Tibial nerve (tissue), 4 donors: ENCODE measurements at regions not wholly inside any gene's neighbourhood (a gene's known extent, or its start where the extent isn't known, plus 50 kb on each side); places are given as distances from the start of the nearest gene placed in this dataset.
"Not testable (repeated sequence)": the region's sequence is repeated elsewhere in the genome, so short reads cannot be mapped to it uniquely, and the experiment has no call there.

Experiments used
- DNase-seq, 2 donors: peaks; one replicate each; pipeline ENCODE4 v3.0.0-alpha.2; 2019; ENCODE audit warnings: low spot score in 2 of 2
- H3K27ac ChIP-seq, 4 donors: fragments of 200-600 bp; sonication (generic) in 3 of 4; one replicate each; pipeline ENCODE4 v1.5.1; 2017 to 2019; ENCODE audit warnings: mild to moderate bottlenecking in 1 of 4
- H3K27me3 ChIP-seq, 2 donors: fragments of 200-600 bp; sonication (generic) in 1 of 2; one replicate each; pipeline versions ENCODE4 v1.5.1 to v1.6.0; 2017 to 2019
- H3K36me3 ChIP-seq, 3 donors: fragments of 200-600 bp; sonication (generic); one replicate each; pipeline ENCODE4 v1.5.1; 2018 to 2019
- H3K4me1 ChIP-seq, 4 donors: fragments of 200-600 bp; sonication (generic) in 3 of 4; one replicate each; pipeline ENCODE4 v1.5.1; 2017 to 2019
- H3K4me3 ChIP-seq, 4 donors: fragments of 200-600 bp; sonication (generic) in 3 of 4; one replicate each; pipeline ENCODE4 v1.5.1; 2017 to 2019; ENCODE audit warnings: mild to moderate bottlenecking in 1 of 4, moderate library complexity in 1 of 4
- H3K9me3 ChIP-seq, 4 donors: fragments of 200-600 bp; sonication (generic) in 3 of 4; one replicate each; pipeline ENCODE4 v1.5.1; 2017 to 2019
- CTCF ChIP-seq, 5 experiments: fragments of 200-600 bp in 3 of 5; fragments of 450-650 bp in 2 of 5; sonication (generic) in 3 of 5; IDR thresholded peaks; one replicate each; pipeline ENCODE4 v1.5.1; 2016 to 2019; ENCODE audit warnings: antibody characterized with exemption in 5 of 5, mild to moderate bottlenecking in 3 of 5, moderate library complexity in 2 of 5
- EP300 ChIP-seq, 2 donors: sonication (generic); formaldehyde crosslinking; IDR thresholded peaks; one replicate each; pipeline ENCODE4 v1.6.1; 2017; ENCODE audit warnings: antibody characterized with exemption in 2 of 2, mild to moderate bottlenecking in 1 of 2
- POLR2A ChIP-seq, 2 donors: fragments of 450-650 bp; IDR thresholded peaks; one replicate each; pipeline ENCODE4 v1.6.1; 2017; ENCODE audit warnings: antibody characterized with exemption in 2 of 2, mild to moderate bottlenecking in 2 of 2, moderate library complexity in 2 of 2
- WGBS, 2 donors: methylation state at CpG; one replicate each; pipeline ENCODE4 v1.1.5; 2018; 5-methylcytosine and 5-hydroxymethylcytosine counted together

DNA sequence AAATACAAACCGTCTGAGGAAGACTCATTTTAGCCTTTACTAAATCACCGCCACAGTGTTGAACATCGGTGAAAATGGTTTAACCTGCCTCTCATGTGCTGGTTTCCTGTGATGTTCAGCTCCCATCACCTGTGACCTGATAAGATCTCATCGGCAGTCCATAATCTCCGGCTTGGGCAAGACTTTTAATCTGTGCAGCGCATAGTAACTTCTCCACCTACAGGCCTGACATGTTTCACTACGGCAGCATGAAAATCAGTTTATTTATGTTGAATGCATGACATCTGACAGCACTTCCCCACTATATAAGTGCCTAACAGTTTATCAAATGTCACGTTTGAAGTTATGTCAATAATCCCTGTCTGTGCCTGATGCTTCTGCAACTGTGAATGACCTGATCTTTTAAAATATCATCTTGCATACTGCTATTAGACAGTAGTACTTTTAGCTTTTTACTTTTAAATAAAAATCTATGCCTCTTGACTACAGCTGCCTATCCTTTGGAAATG lies 1919.8 kb upstream of the AGA start:
- no peaks in the 10 kb centered on the region for H3K9me3 ChIP-seq
- 64% methylated on average over 8 of the region's 8 CpGs for WGBS, 2 donors

GRCh38 chr4:179365932-179366331 lies 1923.7 kb upstream of the AGA start:
- H3K4me1 ChIP-seq, H3K9me3 ChIP-seq, H3K36me3 ChIP-seq, DNase-seq, H3K27me3 ChIP-seq, H3K4me3 ChIP-seq, H3K27ac ChIP-seq: not testable (repeated sequence)
- 92 to 98% methylated on average over 3 of the region's 3 CpGs for WGBS, 2 donors

More for the DNA sequence above, 1919.8 kb upstream of the AGA start:
- no peak overlapping the region for H3K27ac ChIP-seq
- no peak for DNase-seq
- H3K27me3 ChIP-seq: no peaks in the 10 kb centered on the region
- H3K36me3 ChIP-seq: no peaks in the 10 kb centered on the region
- H3K4me1 ChIP-seq: no peaks in the 10 kb centered on the region
- TF ChIP-seq POLR2A (IDR thresholded peaks at IDR 0.05): no peak
- no peak for TF ChIP-seq EP300 (IDR thresholded peaks at IDR 0.05)
- TF ChIP-seq CTCF (IDR thresholded peaks at IDR 0.05): no peak
- H3K4me3 ChIP-seq: no peak overlapping the region

DNA sequence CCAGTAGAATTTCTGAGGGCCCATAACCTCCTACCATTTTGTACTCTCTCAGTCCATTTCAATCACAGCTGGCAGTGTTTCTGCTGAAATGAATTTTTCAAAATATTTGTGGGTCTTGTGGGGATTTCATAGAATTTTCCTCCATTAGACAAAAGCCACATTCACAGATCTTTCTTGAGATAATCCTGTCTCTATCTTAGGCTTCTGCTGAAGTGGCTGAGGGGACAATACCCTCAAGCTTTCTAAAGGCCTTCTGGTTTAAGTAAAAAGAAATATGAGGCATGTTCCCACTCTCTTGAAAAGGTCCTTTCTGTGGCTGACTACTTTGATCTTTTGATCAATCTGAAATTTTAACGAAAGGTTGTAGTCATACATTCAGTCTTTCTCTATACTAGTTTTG lies 1930.0 kb upstream of the AGA start:
- H3K9me3 ChIP-seq: no peaks in the 10 kb centered on the region
- H3K27ac ChIP-seq: no peak overlapping the region
- TF ChIP-seq CTCF (IDR thresholded peaks at IDR 0.05): no peak
- TF ChIP-seq POLR2A (IDR thresholded peaks at IDR 0.05): no peak
- TF ChIP-seq EP300 (IDR thresholded peaks at IDR 0.05): no peak
- no peak for DNase-seq
- H3K27me3 ChIP-seq: no peaks in the 10 kb centered on the region
- H3K36me3 ChIP-seq: no peaks in the 10 kb centered on the region
- 51 to 60% methylated on average over 1 of the region's 1 CpG for WGBS, 2 donors
- H3K4me1 ChIP-seq: no peaks in the 10 kb centered on the region
- H3K4me3 ChIP-seq: no peak overlapping the region

GRCh38 chr4:179372746-179373145 lies 1930.5 kb upstream of the AGA start:
- no peak for TF ChIP-seq EP300 (IDR thresholded peaks at IDR 0.05)
- no peak for TF ChIP-seq CTCF (IDR thresholded peaks at IDR 0.05)
- no peak for TF ChIP-seq POLR2A (IDR thresholded peaks at IDR 0.05)
- H3K27me3 ChIP-seq: no peaks in the 10 kb centered on the region
- no peaks in the 10 kb centered on the region for H3K9me3 ChIP-seq
- no peak overlapping the region for H3K27ac ChIP-seq
- no peaks in the 10 kb centered on the region for H3K4me1 ChIP-seq
- no peaks in the 10 kb centered on the region for H3K36me3 ChIP-seq
- H3K4me3 ChIP-seq: no peak overlapping the region
- no peak for DNase-seq

GRCh38 chr4:179378847-179379246 lies 1936.6 kb upstream of the AGA start:
- H3K27me3 ChIP-seq, H3K36me3 ChIP-seq, H3K9me3 ChIP-seq, H3K27ac ChIP-seq, H3K4me3 ChIP-seq, DNase-seq, H3K4me1 ChIP-seq: not testable (repeated sequence)
- 89 to 92% methylated on average over 3 of the region's 3 CpGs for WGBS, 2 donors

DNA sequence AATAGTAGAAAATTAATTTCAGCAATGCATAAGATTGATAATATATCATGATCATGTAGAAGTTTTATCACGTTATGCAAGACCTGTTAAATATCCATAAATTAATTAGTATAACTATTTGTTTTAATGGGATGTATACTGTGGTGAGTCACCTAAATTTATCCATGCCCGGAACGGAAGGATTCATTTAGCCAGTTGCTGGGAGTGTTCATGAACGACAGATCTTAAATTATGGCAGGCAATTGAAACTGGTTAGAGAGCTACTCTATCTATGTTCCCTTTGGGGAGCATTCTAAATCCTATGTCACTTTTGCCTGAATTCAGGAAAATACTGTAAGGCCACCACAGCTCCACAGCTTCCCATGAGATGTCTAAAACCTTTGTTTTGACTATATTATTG lies 1950.5 kb upstream of the AGA start:
- Histone ChIP-seq H3K27ac (no peak overlapping the region), H3K4me1 (no peaks in the 10 kb centered on the region), H3K9me3 (no peaks in the 10 kb centered on the region), H3K36me3 (no peaks in the 10 kb centered on the region), H3K4me3 (no peak overlapping the region), H3K27me3 (no peaks in the 10 kb centered on the region)
- WGBS, 2 donors: 88 to 91% methylated on average over 4 of the region's 4 CpGs
- no peak for TF ChIP-seq CTCF (IDR thresholded peaks at IDR 0.05)
- TF ChIP-seq EP300 (IDR thresholded peaks at IDR 0.05): no peak
- no peak for TF ChIP-seq POLR2A (IDR thresholded peaks at IDR 0.05)
- no peak for DNase-seq
